H9 (cell line): ENCODE measurements at regions not wholly inside any gene's neighbourhood (a gene's known extent, or its start where the extent isn't known, plus 50 kb on each side); places are given as distances from the start of the nearest gene placed in this dataset.

Source experiments
- DNase-seq: peaks from one replicate; pipeline ENCODE4 v3.0.0-alpha.2; 2017
- H2AFZ ChIP-seq: one replicate; pipeline ENCODE4 v1.6.1; 2013; ENCODE audit warnings: mild to moderate bottlenecking, low read length, control low read depth, moderate library complexity
- H2AK5ac ChIP-seq: 2 replicates; pipeline ENCODE4 v1.6.1; 2013; ENCODE audit warnings: low read length, control low read depth, mixed read lengths; ENCODE audit not compliant: insufficient read length
- H2BK120ac ChIP-seq: one replicate; pipeline ENCODE4 v1.6.1; 2013; ENCODE audit warnings: low read depth, mild to moderate bottlenecking, low read length, control low read depth, inconsistent platforms; ENCODE audit not compliant: poor library complexity, severe bottlenecking
- H2BK12ac ChIP-seq: 2 replicates; pipeline ENCODE4 v1.6.1; 2013; ENCODE audit warnings: low read length, control low read depth, mixed read lengths, low read depth; ENCODE audit not compliant: insufficient read length
- H2BK15ac ChIP-seq: 2 replicates; pipeline ENCODE4 v1.6.1; 2013; ENCODE audit warnings: low read depth, low read length, control low read depth
- H2BK20ac ChIP-seq: one replicate; pipeline ENCODE4 v1.6.1; 2013; ENCODE audit warnings: low read depth, mild to moderate bottlenecking, low read length, control low read depth, inconsistent platforms; ENCODE audit not compliant: poor library complexity, severe bottlenecking
- H2BK5ac ChIP-seq: 2 replicates; pipeline ENCODE4 v1.6.1; 2013; ENCODE audit warnings: low read length, control low read depth, mixed read lengths; ENCODE audit not compliant: insufficient read length
- H3K14ac ChIP-seq: 2 replicates; pipeline ENCODE4 v1.6.1; 2013; ENCODE audit warnings: low read length, control low read depth; ENCODE audit not compliant: insufficient read depth
- H3K18ac ChIP-seq: 2 replicates; pipeline ENCODE4 v1.6.1; 2013; ENCODE audit warnings: low read depth, mild to moderate bottlenecking, mixed read lengths, low read length, control low read depth; ENCODE audit not compliant: insufficient read length
- H3K23ac ChIP-seq: 2 replicates; pipeline ENCODE4 v1.6.1; 2013; ENCODE audit warnings: low read length, control low read depth, mixed read lengths, low read depth; ENCODE audit not compliant: insufficient read length
- H3K23me2 ChIP-seq: 2 replicates; pipeline ENCODE4 v1.6.1; 2013; ENCODE audit warnings: low read depth, mild to moderate bottlenecking, mixed read lengths, low read length, control low read depth; ENCODE audit not compliant: insufficient read length, poor library complexity, severe bottlenecking
- H3K27ac ChIP-seq: 2 replicates; pipeline ENCODE4 v1.5.1; 2013; ENCODE audit warnings: low read length, control low read depth, mixed read lengths, low read depth; ENCODE audit not compliant: insufficient read length
- H3K27me3 ChIP-seq: 2 replicates; pipeline ENCODE4 v1.6.1; 2013; ENCODE audit warnings: low read length, control low read depth, inconsistent platforms; ENCODE audit not compliant: insufficient read depth
- H3K4ac ChIP-seq: 2 replicates; pipeline ENCODE4 v1.6.1; 2013; ENCODE audit warnings: low read depth, mild to moderate bottlenecking, control low read depth, inconsistent platforms, low read length, moderate library complexity
- H3K4me1 ChIP-seq: 2 replicates; pipeline ENCODE4 v1.6.1; 2013; ENCODE audit warnings: low read length, control low read depth, inconsistent platforms; ENCODE audit not compliant: insufficient read depth
- H3K4me2 ChIP-seq: 2 replicates; pipeline ENCODE4 v1.6.1; 2013; ENCODE audit warnings: low read length, control low read depth, mixed read lengths; ENCODE audit not compliant: insufficient read length, insufficient read depth
- H3K56ac ChIP-seq: 2 replicates; pipeline ENCODE4 v1.6.1; 2013; ENCODE audit warnings: low read depth, mild to moderate bottlenecking, mixed read lengths, low read length, control low read depth; ENCODE audit not compliant: insufficient read length
- H3K79me1 ChIP-seq: 2 replicates; pipeline ENCODE4 v1.6.1; 2013; ENCODE audit warnings: low read depth, mild to moderate bottlenecking, moderate library complexity, low read length, control low read depth, inconsistent platforms; ENCODE audit not compliant: insufficient read depth, poor library complexity, severe bottlenecking
- H3K79me2 ChIP-seq: 2 replicates; pipeline ENCODE4 v1.6.1; 2013; ENCODE audit warnings: low read length, control low read depth, inconsistent platforms; ENCODE audit not compliant: insufficient read depth
- H3K9ac ChIP-seq: 2 replicates; pipeline ENCODE4 v1.6.1; 2013; ENCODE audit warnings: low read length, control low read depth, mixed read lengths; ENCODE audit not compliant: insufficient read length; ENCODE audit errors: extremely low read depth
- H3K9me3 ChIP-seq: one replicate; pipeline ENCODE4 v1.6.1; 2013; ENCODE audit warnings: low read depth, low read length, inconsistent platforms; ENCODE audit not compliant: control insufficient read depth
- H3T11ph ChIP-seq: one replicate; pipeline ENCODE4 v1.6.1; 2013; ENCODE audit warnings: mild to moderate bottlenecking, low read length, control low read depth, inconsistent platforms
- H4K20me1 ChIP-seq: one replicate; pipeline ENCODE4 v1.6.1; 2013; ENCODE audit not compliant: control insufficient read depth, insufficient read length, insufficient read depth
- H4K5ac ChIP-seq: 2 replicates; pipeline ENCODE4 v1.6.1; 2013; ENCODE audit warnings: low read depth, mild to moderate bottlenecking, mixed read lengths, low read length, control low read depth; ENCODE audit not compliant: insufficient read length
- H4K8ac ChIP-seq: replicated peaks from 2 replicates; pipeline ENCODE4 v1.6.1; 2013; ENCODE audit warnings: low read length, control low read depth, mixed read lengths, low read depth; ENCODE audit not compliant: insufficient read length
- H4K91ac ChIP-seq: 2 replicates; pipeline ENCODE4 v1.6.1; 2013; ENCODE audit warnings: low read depth, mild to moderate bottlenecking, moderate library complexity, mixed read lengths, low read length, control low read depth; ENCODE audit not compliant: insufficient read length
- H3K27ac Mint-ChIP-seq, 3 experiments: 2 replicates in 2 of 3; 3 replicates in 1 of 3; pipeline ENCODE4 v1.8.0; 2020 to 2021; ENCODE audit warnings: mixed read lengths in 3 of 3, mild to moderate bottlenecking in 1 of 3, moderate library complexity in 1 of 3
- H3K27me3 Mint-ChIP-seq: 2 replicates; pipeline ENCODE4 v1.8.0; 2021; ENCODE audit warnings: low read depth, mild to moderate bottlenecking, moderate library complexity, mixed read lengths
- H3K36me3 Mint-ChIP-seq, 3 experiments: 2 replicates in 2 of 3; 3 replicates in 1 of 3; pipeline ENCODE4 v1.8.0; 2020 to 2021; ENCODE audit warnings: low read depth in 3 of 3, mixed read lengths in 3 of 3; ENCODE audit not compliant: insufficient read depth in 1 of 3
- H3K4me1 Mint-ChIP-seq, 2 experiments: 2 replicates each; pipeline ENCODE4 v1.8.0; 2020; ENCODE audit warnings: mixed read lengths in 2 of 2
- H3K4me3 Mint-ChIP-seq, 2 experiments: 2 replicates in 1 of 2; 3 replicates in 1 of 2; pipeline ENCODE4 v1.8.0; 2020 to 2021; ENCODE audit warnings: mild to moderate bottlenecking in 2 of 2, mixed read lengths in 2 of 2, moderate library complexity in 1 of 2
- H3K9me3 Mint-ChIP-seq, 2 experiments: 2 replicates in 1 of 2; 3 replicates in 1 of 2; pipeline ENCODE4 v1.8.0; 2020; ENCODE audit warnings: mild to moderate bottlenecking in 2 of 2, mixed read lengths in 2 of 2, moderate library complexity in 1 of 2
- WGBS: extraction: QIAGEN DNeasy Blood & Tissue Kit; methylation state at CpG from one replicate; pipeline ENCODE4 v1.1.7; 2013; ENCODE audit warnings: missing lambda C conversion rate, low lambda C conversion rate, mixed read lengths; ENCODE audit not compliant: insufficient read length; ENCODE audit errors: extremely low coverage; 5-methylcytosine and 5-hydroxymethylcytosine counted together
- TF ChIP-seq, protein P1 (sequence below): fragments of 200-600 bp; sonication (generic); conservative IDR thresholded peaks from 3 replicates; pipeline ENCODE4 v1.8.0; 2021; ENCODE audit warnings: antibody characterized with exemption, mild to moderate bottlenecking

DNA sequence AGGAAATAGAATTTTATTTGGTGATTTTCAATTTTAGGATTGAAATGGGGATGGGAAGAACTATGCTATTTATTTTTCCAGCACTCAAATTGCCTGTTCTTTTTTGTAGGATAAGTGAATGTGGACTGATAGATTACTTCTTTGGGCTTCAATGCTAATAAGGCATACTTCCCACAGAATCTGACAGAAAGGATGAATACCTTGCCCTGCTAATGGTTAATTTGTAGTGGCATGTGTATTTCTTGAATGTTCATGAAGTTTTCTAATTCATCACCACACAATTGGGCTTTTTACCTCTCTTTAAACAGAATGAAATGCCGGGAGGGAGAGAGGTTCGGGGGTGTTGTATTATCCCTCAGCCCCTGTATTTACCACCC, 369.1 kb upstream of the ADGRL2 start:
- Histone ChIP-seq H3T11ph (no peak overlapping the region), H2AFZ (no peak overlapping the region), H3K56ac (no peak overlapping the region), H3K23me2 (no peaks in the 10 kb centered on the region), H3K14ac (no peak overlapping the region), H2BK20ac (no peak overlapping the region), H3K4ac (no peak overlapping the region), H4K5ac (no peak overlapping the region), H3K18ac (no peak overlapping the region), H4K8ac (no peak overlapping the region), H3K23ac (no peak overlapping the region), H4K91ac (no peak overlapping the region), H3K9me3 (no peaks in the 10 kb centered on the region), H2BK12ac (no peak overlapping the region), H2BK5ac (no peak overlapping the region), H2BK15ac (no peak overlapping the region), H3K79me2 (no peaks in the 10 kb centered on the region), H3K4me2 (peak overlapping the region; percentile 46), H4K20me1 (no peaks in the 10 kb centered on the region), H3K27me3 (no peaks in the 10 kb centered on the region), H3K9ac (no peak overlapping the region), H2BK120ac (no peak overlapping the region), H3K79me1 (no peaks in the 10 kb centered on the region), H3K27ac (peak overlapping the region; percentile 79), H2AK5ac (no peak overlapping the region), H3K4me1 (peaks cover 12% of the 10 kb centered on the region)
- TF ChIP-seq, protein P1, sequence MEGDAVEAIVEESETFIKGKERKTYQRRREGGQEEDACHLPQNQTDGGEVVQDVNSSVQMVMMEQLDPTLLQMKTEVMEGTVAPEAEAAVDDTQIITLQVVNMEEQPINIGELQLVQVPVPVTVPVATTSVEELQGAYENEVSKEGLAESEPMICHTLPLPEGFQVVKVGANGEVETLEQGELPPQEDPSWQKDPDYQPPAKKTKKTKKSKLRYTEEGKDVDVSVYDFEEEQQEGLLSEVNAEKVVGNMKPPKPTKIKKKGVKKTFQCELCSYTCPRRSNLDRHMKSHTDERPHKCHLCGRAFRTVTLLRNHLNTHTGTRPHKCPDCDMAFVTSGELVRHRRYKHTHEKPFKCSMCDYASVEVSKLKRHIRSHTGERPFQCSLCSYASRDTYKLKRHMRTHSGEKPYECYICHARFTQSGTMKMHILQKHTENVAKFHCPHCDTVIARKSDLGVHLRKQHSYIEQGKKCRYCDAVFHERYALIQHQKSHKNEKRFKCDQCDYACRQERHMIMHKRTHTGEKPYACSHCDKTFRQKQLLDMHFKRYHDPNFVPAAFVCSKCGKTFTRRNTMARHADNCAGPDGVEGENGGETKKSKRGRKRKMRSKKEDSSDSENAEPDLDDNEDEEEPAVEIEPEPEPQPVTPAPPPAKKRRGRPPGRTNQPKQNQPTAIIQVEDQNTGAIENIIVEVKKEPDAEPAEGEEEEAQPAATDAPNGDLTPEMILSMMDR = no peak
- Mint-ChIP-seq H3K4me3 (peak overlapping the region; percentile 31 to 47; a peak in 4 of 5 replicates), H3K27ac (peak overlapping the region; percentile 81 to 99 (median 97)), H3K36me3 (peaks cover 4 to 9% (median 7%) of the 10 kb centered on the region in 3 experiments), H3K9me3 (no peaks in the 10 kb centered on the region; a peak in 2 of 5 replicates), H3K27me3 (no peaks in the 10 kb centered on the region), H3K4me1 (peaks cover 58 to 64% of the 10 kb centered on the region in 2 experiments)
- no peak for DNase-seq
- no CpG with 5 or more reads among the region's 2 CpGs for WGBS
